Epithelial cell of esophagus (primary cell): ENCODE measurements at regions not wholly inside any gene's neighbourhood (a gene's known extent, or its start where the extent isn't known, plus 50 kb on each side); places are given as distances from the start of the nearest gene placed in this dataset.

Experiments
- DNase-seq: peaks from one replicate; pipeline ENCODE4 v3.0.0; 2010; ENCODE audit warnings: low read depth
- H3K4me3 ChIP-seq: 2 replicates; pipeline ENCODE4 v1.5.1; 2011; ENCODE audit warnings: mild to moderate bottlenecking, low read length, control low read depth
- TF ChIP-seq, protein P1 (sequence below): IDR thresholded peaks from 2 replicates; pipeline ENCODE4 v1.5.1; 2011; ENCODE audit warnings: low read depth, mild to moderate bottlenecking, low read length, control low read depth, inconsistent platforms; ENCODE audit not compliant: insufficient read depth; ENCODE audit errors: missing control alignments

DNA sequence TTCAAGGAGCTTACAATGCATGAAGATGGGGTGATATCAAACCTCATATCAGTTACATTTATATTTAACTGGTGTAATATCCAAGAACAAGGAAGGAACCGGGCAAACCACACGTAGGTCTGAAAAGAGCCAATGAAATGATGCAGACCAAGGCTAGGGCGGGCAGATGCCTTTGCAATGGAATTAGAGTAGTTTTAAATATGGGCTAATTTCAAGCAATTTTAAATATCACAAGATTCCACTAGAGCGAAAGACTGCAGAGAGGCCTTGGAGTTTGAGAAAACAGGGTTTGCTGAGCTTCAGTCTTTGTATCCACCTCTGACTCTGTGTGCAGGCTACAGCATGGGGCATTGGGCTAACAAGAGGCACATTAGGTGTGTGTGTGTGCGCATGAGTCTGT, 53.9 kb upstream of the ZNF536 start:
- TF ChIP-seq, protein P1, sequence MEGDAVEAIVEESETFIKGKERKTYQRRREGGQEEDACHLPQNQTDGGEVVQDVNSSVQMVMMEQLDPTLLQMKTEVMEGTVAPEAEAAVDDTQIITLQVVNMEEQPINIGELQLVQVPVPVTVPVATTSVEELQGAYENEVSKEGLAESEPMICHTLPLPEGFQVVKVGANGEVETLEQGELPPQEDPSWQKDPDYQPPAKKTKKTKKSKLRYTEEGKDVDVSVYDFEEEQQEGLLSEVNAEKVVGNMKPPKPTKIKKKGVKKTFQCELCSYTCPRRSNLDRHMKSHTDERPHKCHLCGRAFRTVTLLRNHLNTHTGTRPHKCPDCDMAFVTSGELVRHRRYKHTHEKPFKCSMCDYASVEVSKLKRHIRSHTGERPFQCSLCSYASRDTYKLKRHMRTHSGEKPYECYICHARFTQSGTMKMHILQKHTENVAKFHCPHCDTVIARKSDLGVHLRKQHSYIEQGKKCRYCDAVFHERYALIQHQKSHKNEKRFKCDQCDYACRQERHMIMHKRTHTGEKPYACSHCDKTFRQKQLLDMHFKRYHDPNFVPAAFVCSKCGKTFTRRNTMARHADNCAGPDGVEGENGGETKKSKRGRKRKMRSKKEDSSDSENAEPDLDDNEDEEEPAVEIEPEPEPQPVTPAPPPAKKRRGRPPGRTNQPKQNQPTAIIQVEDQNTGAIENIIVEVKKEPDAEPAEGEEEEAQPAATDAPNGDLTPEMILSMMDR, result no peak
- no peak overlapping the region for H3K4me3 ChIP-seq
- DNase-seq, result no peak

GRCh38 chr19:30318936-30319335, 53.2 kb upstream of the ZNF536 start:
- DNase-seq, result no peak
- H3K4me3 ChIP-seq, result no peak overlapping the region
- TF ChIP-seq, protein P1, result no peak

DNA sequence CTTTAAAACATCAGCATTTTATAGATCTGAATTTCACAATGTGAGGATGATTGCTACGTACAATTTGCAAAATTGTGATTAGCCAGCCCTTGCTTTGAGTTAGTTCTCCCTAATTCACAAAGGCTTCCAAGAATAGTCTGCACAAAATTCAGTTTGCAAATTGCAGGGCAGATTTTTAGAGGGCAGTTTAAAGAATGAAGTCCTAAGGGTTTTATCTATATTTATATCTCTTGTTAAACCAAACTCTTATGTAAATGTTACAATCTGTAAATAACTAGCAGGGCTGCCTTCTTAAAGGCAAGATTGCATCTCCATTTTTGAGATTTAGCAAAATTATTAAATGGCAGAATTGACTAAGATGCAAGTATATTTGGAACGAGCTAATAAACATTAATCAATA, 52.8 kb upstream of the ZNF536 start:
- no peak overlapping the region for H3K4me3 ChIP-seq
- TF ChIP-seq, protein P1, result no peak
- no peak for DNase-seq

DNA sequence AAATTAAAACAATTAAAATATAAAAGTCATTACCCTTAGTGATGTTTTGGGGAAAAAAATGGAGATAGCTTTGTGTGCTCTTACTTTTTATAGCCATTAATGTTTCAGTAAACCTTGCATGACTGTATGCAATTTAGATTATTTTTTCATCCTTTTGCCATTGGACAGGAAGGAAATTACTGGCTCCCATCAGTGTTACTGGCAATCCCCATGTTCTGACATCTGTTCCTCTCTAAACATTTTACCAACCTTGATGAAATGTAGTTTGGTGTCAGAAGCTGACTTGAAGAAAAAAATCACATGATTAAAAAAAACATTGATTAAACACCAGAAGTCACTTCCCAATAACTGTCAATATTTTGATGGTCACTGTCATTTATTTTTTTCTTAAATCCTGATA, 52.3 kb upstream of the ZNF536 start:
- DNase-seq, result no peak
- H3K4me3 ChIP-seq, result no peak overlapping the region
- TF ChIP-seq, protein P1, result no peak

- DNase-seq, result no peak
- TF ChIP-seq, protein P1, result no peak
- no peak overlapping the region for H3K4me3 ChIP-seq
Measured at GRCh38 chr19:30320466-30320865, 51.7 kb upstream of the ZNF536 start.

- DNase-seq, result no peak
- TF ChIP-seq, protein P1, result no peak
- no peak overlapping the region for H3K4me3 ChIP-seq
Measured at GRCh38 chr19:30320916-30321315, 51.3 kb upstream of the ZNF536 start.
